IPS-18c (cell line): ENCODE measurements at regions not wholly inside any gene's neighbourhood (a gene's known extent, or its start where the extent isn't known, plus 50 kb on each side); places are given as distances from the start of the nearest gene placed in this dataset.
"Not testable (repeated sequence)": the region's sequence is repeated elsewhere in the genome, so short reads cannot be mapped to it uniquely, and the experiment has no call there.

Experiments
- H3K4me3 ChIP-seq: 2 replicates; pipeline ENCODE4 v1.7.0; 2013; ENCODE audit warnings: low read depth, mild to moderate bottlenecking, low read length, moderate library complexity; ENCODE audit not compliant: insufficient read depth
- H3K9me3 ChIP-seq: one replicate; pipeline ENCODE4 v1.6.1; 2013; ENCODE audit warnings: mild to moderate bottlenecking, low read length, moderate library complexity; ENCODE audit not compliant: control insufficient read depth, insufficient read depth

- peak overlapping the region; percentile 11; the same call in 1 of the 2 replicates for H3K4me3 ChIP-seq
- no peaks in the 10 kb centered on the region for H3K9me3 ChIP-seq
These were observed 85.3 kb upstream of the ZNF184 start for GRCh38 chr6:27558028-27558724.

- no peak overlapping the region for H3K4me3 ChIP-seq
- H3K9me3 ChIP-seq: no peaks in the 10 kb centered on the region
These were observed 83.5 kb upstream of the ZNF184 start for GRCh38 chr6:27556406-27556805.

GRCh38 chr6:27553123-27553904 lies 80.4 kb upstream of the ZNF184 start:
- Histone ChIP-seq H3K4me3 (peak overlapping the region; percentile 55), H3K9me3 (no peaks in the 10 kb centered on the region)

- Histone ChIP-seq H3K4me3 (no peak overlapping the region), H3K9me3 (no peaks in the 10 kb centered on the region)
These were observed 78.7 kb upstream of the ZNF184 start for GRCh38 chr6:27551607-27552006.

GRCh38 chr6:27550692-27551091 lies 77.8 kb upstream of the ZNF184 start:
- Histone ChIP-seq H3K9me3 (no peaks in the 10 kb centered on the region), H3K4me3 (no peak overlapping the region)

- not testable (repeated sequence) for H3K9me3 ChIP-seq, H3K4me3 ChIP-seq
These were observed 76.3 kb upstream of the ZNF184 start for GRCh38 chr6:27549241-27549598.

GRCh38 chr6:27547157-27548075 lies 74.5 kb upstream of the ZNF184 start:
- Histone ChIP-seq H3K9me3 (no peaks in the 10 kb centered on the region), H3K4me3 (peak overlapping the region; percentile 71)

- no peaks in the 10 kb centered on the region for H3K9me3 ChIP-seq
- H3K4me3 ChIP-seq: no peak overlapping the region
These were observed 73.6 kb upstream of the ZNF184 start for GRCh38 chr6:27546522-27546921.

GRCh38 chr6:27545271-27546046 lies 72.6 kb upstream of the ZNF184 start:
- no peaks in the 10 kb centered on the region for H3K9me3 ChIP-seq
- H3K4me3 ChIP-seq: peak overlapping the region; percentile 71

GRCh38 chr6:27544612-27545260 lies 71.8 kb upstream of the ZNF184 start:
- Histone ChIP-seq H3K9me3 (no peaks in the 10 kb centered on the region), H3K4me3 (peak overlapping the region; percentile 71)

- H3K4me3 ChIP-seq: peak overlapping the region; percentile 71; the same call in 1 of the 2 replicates
- H3K9me3 ChIP-seq: not testable (repeated sequence)
These were observed 71.2 kb upstream of the ZNF184 start for GRCh38 chr6:27544135-27544534.

- H3K4me3 ChIP-seq: no peak overlapping the region
- no peaks in the 10 kb centered on the region for H3K9me3 ChIP-seq
These were observed 69.6 kb upstream of the ZNF184 start for GRCh38 chr6:27542485-27542884.

- no peaks in the 10 kb centered on the region for H3K9me3 ChIP-seq
- H3K4me3 ChIP-seq: no peak overlapping the region
These were observed 69.0 kb upstream of the ZNF184 start for GRCh38 chr6:27541933-27542297.

GRCh38 chr6:27541212-27541932 lies 68.5 kb upstream of the ZNF184 start:
- Histone ChIP-seq H3K9me3 (no peaks in the 10 kb centered on the region), H3K4me3 (no peak overlapping the region)

GRCh38 chr6:27539551-27539950 lies 66.6 kb upstream of the ZNF184 start:
- Histone ChIP-seq H3K4me3 (peak overlapping the region; percentile 9; the same call in 1 of the 2 replicates), H3K9me3 (no peaks in the 10 kb centered on the region)
